ENCODE measurements at regions not wholly inside any gene's neighbourhood (a gene's known extent, or its start where the extent isn't known, plus 50 kb on each side); places are given as distances from the start of the nearest gene placed in this dataset.
A peak's percentile ranks its signal among the peaks of the same experiment; 100 is the strongest.

- H3K27me3 ChIP-seq (ENCODE audit: insufficient read depth, low read depth) = no peaks in the 10 kb centered on the region
- H3K9ac ChIP-seq = peak overlapping the region; percentile 58
- no peaks in the 10 kb centered on the region; the same call in 1 of the 2 replicates for H3K36me3 ChIP-seq (ENCODE audit: insufficient read depth)
- TF ChIP-seq CTCF (conservative IDR thresholded peaks at IDR 0.05; ENCODE audit: low read depth, low read length) = 0 out of 2 replicates have a peak, but pooled peaks have one; percentile 22
- H3K79me2 ChIP-seq (ENCODE audit: insufficient read depth, low read depth) = peaks cover 96% of the 10 kb centered on the region
- H3K4me2 ChIP-seq = peak overlapping the region; percentile 79
- peak overlapping the region; percentile 84 for H3K27ac ChIP-seq
- H2AFZ ChIP-seq (ENCODE audit: low read depth) = peak overlapping the region; percentile 27
- H4K20me1 ChIP-seq (ENCODE audit: insufficient read depth) = no peaks in the 10 kb centered on the region; the same call in 1 of the 2 replicates
- no peak overlapping the region for H3K4me3 ChIP-seq (IDR thresholded peaks at IDR 0.05; ENCODE audit: insufficient read depth, low read depth, low read length)
- H3K4me1 ChIP-seq (ENCODE audit: low read depth, poor library complexity, severe bottlenecking) = peaks cover 87% of the 10 kb centered on the region
Measured at GRCh38 chr1:198903621-198904020, 264.8 kb downstream of the PTPRC start.

- peak overlapping the region; percentile 84 for H3K27ac ChIP-seq
- H3K9ac ChIP-seq = peak overlapping the region; percentile 58
- no peak for TF ChIP-seq CTCF (conservative IDR thresholded peaks at IDR 0.05; ENCODE audit: low read depth, low read length)
- peaks cover 93% of the 10 kb centered on the region for H3K79me2 ChIP-seq (ENCODE audit: insufficient read depth, low read depth)
- no peaks in the 10 kb centered on the region; the same call in 1 of the 2 replicates for H4K20me1 ChIP-seq (ENCODE audit: insufficient read depth)
- no peaks in the 10 kb centered on the region for H3K27me3 ChIP-seq (ENCODE audit: insufficient read depth, low read depth)
- no peaks in the 10 kb centered on the region; the same call in 1 of the 2 replicates for H3K36me3 ChIP-seq (ENCODE audit: insufficient read depth)
- H2AFZ ChIP-seq (ENCODE audit: low read depth) = peak overlapping the region; percentile 27; the same call in 1 of the 2 replicates
- peaks cover 94% of the 10 kb centered on the region for H3K4me1 ChIP-seq (ENCODE audit: low read depth, poor library complexity, severe bottlenecking)
- peak overlapping the region; percentile 79 for H3K4me2 ChIP-seq
- H3K4me3 ChIP-seq (IDR thresholded peaks at IDR 0.05; ENCODE audit: insufficient read depth, low read depth, low read length) = peak overlapping the region; percentile 16
Measured at GRCh38 chr1:198904321-198904720, 265.5 kb downstream of the PTPRC start.

- H3K36me3 ChIP-seq (ENCODE audit: insufficient read depth) = no peaks in the 10 kb centered on the region; the same call in 1 of the 2 replicates
Measured at GRCh38 chr1:198906739-198907422, 268.0 kb downstream of the PTPRC start.

GRCh38 chr1:198907423-198907746 is 268.5 kb downstream of the PTPRC start:
- no peaks in the 10 kb centered on the region; the same call in 1 of the 2 replicates for H3K36me3 ChIP-seq (ENCODE audit: insufficient read depth)
- H3K27ac ChIP-seq = peak overlapping the region; percentile 84
- H4K20me1 ChIP-seq (ENCODE audit: insufficient read depth) = no peaks in the 10 kb centered on the region; the same call in 1 of the 2 replicates
- H3K4me1 ChIP-seq (ENCODE audit: low read depth, poor library complexity, severe bottlenecking) = peaks cover 99% of the 10 kb centered on the region
- H3K9ac ChIP-seq = peak overlapping the region; percentile 58; the same call in 1 of the 2 replicates
- H3K4me2 ChIP-seq = peak overlapping the region; percentile 79
- no peak overlapping the region for H2AFZ ChIP-seq (ENCODE audit: low read depth)
- peaks cover 96% of the 10 kb centered on the region for H3K79me2 ChIP-seq (ENCODE audit: insufficient read depth, low read depth)
- H3K4me3 ChIP-seq (IDR thresholded peaks at IDR 0.05; ENCODE audit: insufficient read depth, low read depth, low read length) = peak overlapping the region; percentile 1
- no peaks in the 10 kb centered on the region for H3K27me3 ChIP-seq (ENCODE audit: insufficient read depth, low read depth)
- no peak for TF ChIP-seq CTCF (conservative IDR thresholded peaks at IDR 0.05; ENCODE audit: low read depth, low read length)

More at GRCh38 chr1:198906739-198907422, 268.0 kb downstream of the PTPRC start:
- Histone ChIP-seq H3K4me1 (ENCODE audit: low read depth, poor library complexity, severe bottlenecking) (peaks cover 99% of the 10 kb centered on the region), H3K4me2 (peak overlapping the region; percentile 79), H3K27me3 (ENCODE audit: insufficient read depth, low read depth) (no peaks in the 10 kb centered on the region), H4K20me1 (ENCODE audit: insufficient read depth) (no peaks in the 10 kb centered on the region; the same call in 1 of the 2 replicates), H3K79me2 (ENCODE audit: insufficient read depth, low read depth) (peaks cover 95% of the 10 kb centered on the region), H2AFZ (ENCODE audit: low read depth) (no peak overlapping the region), H3K9ac (peak overlapping the region; percentile 58; the same call in 1 of the 2 replicates), H3K4me3 (IDR thresholded peaks at IDR 0.05; ENCODE audit: insufficient read depth, low read depth, low read length) (no peak overlapping the region), H3K27ac (peak overlapping the region; percentile 84)
- TF ChIP-seq CTCF (conservative IDR thresholded peaks at IDR 0.05; ENCODE audit: low read depth, low read length) = no peak
